Panc1 (cell line): ENCODE measurements at regions not wholly inside any gene's neighbourhood (a gene's known extent, or its start where the extent isn't known, plus 50 kb on each side); places are given as distances from the start of the nearest gene placed in this dataset.

Source experiments
- CTCF ChIP-seq: fragments of 450-650 bp; IDR thresholded peaks from 2 replicates; pipeline ENCODE4 v1.5.1; 2017; ENCODE audit warnings: mild to moderate bottlenecking
- POLR2AphosphoS5 ChIP-seq: IDR thresholded peaks from 2 replicates; pipeline ENCODE4 v1.6.1; 2012; ENCODE audit warnings: mild to moderate bottlenecking, low read depth, low read length, moderate library complexity
- SIN3A ChIP-seq: IDR thresholded peaks from 2 replicates; pipeline ENCODE4 v1.6.1; 2012; ENCODE audit warnings: low read depth, mild to moderate bottlenecking, low read length, moderate library complexity, borderline replicate concordance; ENCODE audit not compliant: insufficient read depth
- TCF7L2 ChIP-seq: IDR thresholded peaks from 2 replicates; pipeline ENCODE4 v1.6.1; 2011; ENCODE audit warnings: mild to moderate bottlenecking, low read depth, low read length, inconsistent platforms
- TF ChIP-seq, protein P1 (sequence below), 2 experiments: IDR thresholded peaks; 2 replicates each; pipeline ENCODE4 v1.6.1; 2011 to 2012; ENCODE audit warnings: low read depth in 2 of 2, control low read depth in 1 of 2, low read length in 1 of 2, mild to moderate bottlenecking in 1 of 2, moderate library complexity in 1 of 2; ENCODE audit not compliant: insufficient read depth in 1 of 2

DNA sequence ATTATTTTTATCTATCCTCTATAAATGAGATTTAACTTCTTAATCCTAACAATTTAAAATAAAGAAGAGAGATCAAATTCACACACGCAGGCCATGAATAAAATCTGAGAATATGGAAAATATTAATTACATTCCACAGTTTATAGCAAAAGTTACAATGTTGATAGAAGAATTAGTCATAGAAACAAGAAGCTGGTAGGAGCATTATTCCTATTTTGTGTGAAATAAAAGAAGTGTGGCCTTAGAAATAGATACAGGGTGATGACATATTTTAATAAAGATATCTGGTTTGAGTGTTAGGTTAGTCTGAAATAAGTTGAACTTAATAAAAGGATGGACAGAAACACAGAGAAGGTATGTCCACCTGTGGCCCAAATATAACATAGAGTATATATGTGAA, 790.4 kb upstream of the NUDT12 start:
- TF ChIP-seq POLR2AphosphoS5 (no peak), CTCF (no peak), SIN3A (no peak), TCF7L2 (no peak)
- TF ChIP-seq, protein P1, sequence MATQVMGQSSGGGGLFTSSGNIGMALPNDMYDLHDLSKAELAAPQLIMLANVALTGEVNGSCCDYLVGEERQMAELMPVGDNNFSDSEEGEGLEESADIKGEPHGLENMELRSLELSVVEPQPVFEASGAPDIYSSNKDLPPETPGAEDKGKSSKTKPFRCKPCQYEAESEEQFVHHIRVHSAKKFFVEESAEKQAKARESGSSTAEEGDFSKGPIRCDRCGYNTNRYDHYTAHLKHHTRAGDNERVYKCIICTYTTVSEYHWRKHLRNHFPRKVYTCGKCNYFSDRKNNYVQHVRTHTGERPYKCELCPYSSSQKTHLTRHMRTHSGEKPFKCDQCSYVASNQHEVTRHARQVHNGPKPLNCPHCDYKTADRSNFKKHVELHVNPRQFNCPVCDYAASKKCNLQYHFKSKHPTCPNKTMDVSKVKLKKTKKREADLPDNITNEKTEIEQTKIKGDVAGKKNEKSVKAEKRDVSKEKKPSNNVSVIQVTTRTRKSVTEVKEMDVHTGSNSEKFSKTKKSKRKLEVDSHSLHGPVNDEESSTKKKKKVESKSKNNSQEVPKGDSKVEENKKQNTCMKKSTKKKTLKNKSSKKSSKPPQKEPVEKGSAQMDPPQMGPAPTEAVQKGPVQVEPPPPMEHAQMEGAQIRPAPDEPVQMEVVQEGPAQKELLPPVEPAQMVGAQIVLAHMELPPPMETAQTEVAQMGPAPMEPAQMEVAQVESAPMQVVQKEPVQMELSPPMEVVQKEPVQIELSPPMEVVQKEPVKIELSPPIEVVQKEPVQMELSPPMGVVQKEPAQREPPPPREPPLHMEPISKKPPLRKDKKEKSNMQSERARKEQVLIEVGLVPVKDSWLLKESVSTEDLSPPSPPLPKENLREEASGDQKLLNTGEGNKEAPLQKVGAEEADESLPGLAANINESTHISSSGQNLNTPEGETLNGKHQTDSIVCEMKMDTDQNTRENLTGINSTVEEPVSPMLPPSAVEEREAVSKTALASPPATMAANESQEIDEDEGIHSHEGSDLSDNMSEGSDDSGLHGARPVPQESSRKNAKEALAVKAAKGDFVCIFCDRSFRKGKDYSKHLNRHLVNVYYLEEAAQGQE (IDR thresholded peaks at IDR 0.05; ENCODE audit: insufficient read depth in 1 of 2, low read depth in 2 of 2, low read length in 1 of 2): no peak
